Muscle of arm (tissue), 1 donor: ENCODE measurements at regions not wholly inside any gene's neighbourhood (a gene's known extent, or its start where the extent isn't known, plus 50 kb on each side); places are given as distances from the start of the nearest gene placed in this dataset.

Experiments used
- DNase-seq: peaks from one replicate; pipeline ENCODE4 v3.0.0-alpha.2; 2013

- no peak for DNase-seq
These were observed 71.8 kb downstream of the C4orf33 start for GRCh38 chr4:129167640-129168260.

- DNase-seq: no peak
These were observed 76.2 kb downstream of the C4orf33 start for GRCh38 chr4:129172181-129172580.

- DNase-seq: no peak
These were observed 80.9 kb downstream of the C4orf33 start for GRCh38 chr4:129176864-129177263.

GRCh38 chr4:129179276-129179675, 83.3 kb downstream of the C4orf33 start:
- DNase-seq: no peak

DNA sequence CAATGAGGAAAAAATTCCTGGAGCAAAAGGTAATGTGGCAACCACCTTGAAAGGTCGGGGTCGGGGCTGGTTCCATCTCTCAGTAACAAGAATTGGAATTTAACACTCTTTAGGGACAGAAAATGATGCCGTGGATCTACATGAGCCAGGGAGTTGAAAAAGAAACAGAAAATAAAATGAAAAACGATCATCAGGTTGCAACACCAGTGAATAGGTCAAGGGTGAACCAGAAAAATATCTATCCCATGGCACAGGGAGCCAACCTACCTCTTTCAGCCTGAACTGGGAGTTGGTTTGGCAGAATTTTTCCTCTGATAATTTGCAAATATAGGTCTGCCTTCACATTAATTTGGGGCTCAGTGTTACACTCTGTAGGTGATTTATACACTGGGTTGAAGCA, 93.7 kb downstream of the C4orf33 start:
- DNase-seq: no peak

- DNase-seq: no peak
These were observed 97.6 kb downstream of the C4orf33 start for GRCh38 chr4:129193357-129194100.

- DNase-seq: no peak
These were observed 112.5 kb downstream of the C4orf33 start for GRCh38 chr4:129208481-129208880.

GRCh38 chr4:129213692-129214091, 117.7 kb downstream of the C4orf33 start:
- no peak for DNase-seq

DNA sequence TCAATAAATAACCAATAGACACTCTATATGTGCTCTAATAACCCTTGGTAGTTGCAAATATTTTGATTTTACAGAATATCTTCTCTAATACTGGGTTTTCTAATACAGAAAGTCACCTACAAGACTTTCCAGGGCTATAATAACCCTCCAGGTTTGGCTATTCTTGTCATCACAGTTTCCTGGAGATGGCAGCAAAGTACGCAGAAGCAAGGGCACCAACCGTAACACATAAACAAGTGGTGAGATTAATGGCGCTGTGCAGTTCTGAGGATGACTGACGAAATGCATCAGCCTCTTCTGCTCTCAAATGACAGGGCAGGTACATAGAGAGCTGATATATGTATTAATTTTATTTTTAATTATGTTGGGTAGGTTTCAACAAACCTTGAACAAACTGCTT, 122.4 kb downstream of the C4orf33 start:
- peak; percentile 5 for DNase-seq

DNA sequence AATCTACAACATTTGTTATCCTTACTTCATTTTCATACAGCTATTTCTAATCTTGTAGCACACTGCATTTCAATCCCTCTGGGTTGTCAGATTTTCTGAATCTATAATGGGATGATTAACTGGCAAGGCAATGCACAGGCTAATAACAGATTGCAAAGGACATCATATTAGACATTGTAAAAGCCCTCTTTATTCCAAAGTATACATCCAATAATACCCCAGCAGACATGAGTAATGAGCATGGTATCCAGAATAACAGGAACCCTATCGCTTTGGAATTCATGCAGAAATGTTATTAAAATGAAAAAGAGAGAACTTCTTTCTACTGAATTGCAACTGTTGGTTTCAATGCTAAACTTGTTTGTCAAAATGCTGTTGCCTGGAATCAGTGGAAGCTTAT, 122.9 kb downstream of the C4orf33 start:
- DNase-seq: no peak

DNA sequence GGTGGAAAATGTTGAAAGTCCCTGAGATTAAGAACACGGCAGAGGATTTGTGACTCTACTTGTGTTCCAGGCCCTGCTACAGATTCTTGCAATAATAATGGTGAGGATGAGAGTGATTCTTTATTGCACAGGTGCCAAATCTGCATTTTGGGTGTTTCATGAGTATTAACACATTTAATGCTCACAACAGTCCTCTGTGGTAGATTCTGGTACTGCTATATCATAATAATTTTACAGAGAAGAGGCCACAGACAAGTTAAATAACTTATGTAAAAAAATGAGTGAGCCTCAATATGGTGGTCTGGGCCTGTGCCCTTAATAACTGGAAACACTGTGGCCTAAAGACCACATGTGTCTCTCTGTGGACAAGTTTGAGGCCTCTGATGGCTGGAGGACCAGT, 124.3 kb downstream of the C4orf33 start:
- DNase-seq: no peak

DNA sequence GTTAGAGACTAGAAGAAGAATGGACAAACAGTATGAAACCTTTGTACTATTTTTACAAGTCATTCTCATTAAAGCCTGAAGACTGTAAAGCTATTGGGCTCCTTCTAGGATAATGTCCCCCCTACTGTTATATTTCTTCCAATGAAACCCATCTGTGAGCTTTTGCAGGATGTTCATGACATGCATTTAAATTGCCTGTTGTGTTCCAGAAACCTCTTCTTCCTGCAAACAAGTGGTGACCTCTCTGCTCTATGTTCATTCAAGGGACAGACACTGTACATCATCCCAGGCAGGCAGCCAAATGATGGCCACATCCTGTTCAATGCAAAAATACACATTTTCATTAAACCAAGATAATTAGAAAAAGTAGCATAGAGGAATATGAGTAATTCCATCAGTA, 128.0 kb downstream of the C4orf33 start:
- DNase-seq: no peak

DNA sequence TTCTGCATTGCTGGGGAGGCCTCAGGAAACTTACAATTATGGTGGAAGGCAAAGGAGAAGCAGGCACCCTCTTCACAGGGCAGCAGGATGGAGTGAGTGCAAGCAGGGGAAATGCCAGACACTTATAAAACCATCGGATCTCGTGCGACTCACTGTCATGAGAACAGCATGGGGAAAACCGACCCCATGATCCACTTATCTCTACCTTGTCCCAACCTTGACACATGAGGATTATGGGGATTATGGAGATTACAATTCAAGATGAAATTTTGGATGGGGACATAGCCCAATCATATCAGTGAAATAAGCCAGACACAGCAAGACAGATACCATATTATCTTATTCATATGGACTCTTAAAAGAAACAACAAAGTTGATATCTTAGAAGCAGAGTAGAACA, 134.9 kb downstream of the C4orf33 start:
- no peak for DNase-seq

- no peak for DNase-seq
These were observed 136.1 kb downstream of the C4orf33 start for GRCh38 chr4:129231945-129232588.

DNA sequence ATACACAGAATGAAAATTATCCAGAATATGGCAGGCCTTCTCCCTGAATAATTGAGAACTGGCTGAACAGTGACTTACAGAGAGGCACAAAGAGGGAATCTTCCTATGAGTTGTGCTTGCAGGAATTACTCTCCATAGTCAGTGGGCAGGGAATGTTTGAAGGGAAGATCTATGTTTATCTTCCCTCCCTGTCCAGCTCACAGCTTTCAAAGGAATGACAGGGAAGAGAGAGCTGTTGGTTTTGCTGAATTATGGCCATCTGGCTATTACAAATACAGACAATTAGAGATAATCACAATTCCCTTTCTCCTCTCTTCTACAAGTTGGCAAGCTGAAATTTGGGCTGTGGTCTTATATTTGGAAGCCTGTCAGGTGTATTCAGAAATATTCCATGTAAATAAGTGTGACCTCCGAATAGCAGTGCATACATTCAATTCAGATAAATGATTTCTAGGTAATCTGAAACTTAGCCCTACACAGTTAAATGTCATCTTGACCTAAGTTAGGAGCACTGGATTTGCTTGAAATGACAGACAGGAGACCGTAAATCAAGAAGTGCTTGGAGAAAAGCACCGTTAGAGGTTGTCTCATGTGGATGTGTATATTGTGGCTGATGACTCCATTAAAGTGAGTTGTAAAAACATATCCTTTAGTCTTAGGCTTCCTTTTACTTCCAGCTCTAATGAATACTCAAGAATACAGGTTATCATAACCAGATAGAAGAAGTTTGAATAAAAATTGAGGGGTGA, 136.8 kb downstream of the C4orf33 start:
- no peak for DNase-seq

GRCh38 chr4:129233691-129234090, 137.7 kb downstream of the C4orf33 start:
- no peak for DNase-seq

DNA sequence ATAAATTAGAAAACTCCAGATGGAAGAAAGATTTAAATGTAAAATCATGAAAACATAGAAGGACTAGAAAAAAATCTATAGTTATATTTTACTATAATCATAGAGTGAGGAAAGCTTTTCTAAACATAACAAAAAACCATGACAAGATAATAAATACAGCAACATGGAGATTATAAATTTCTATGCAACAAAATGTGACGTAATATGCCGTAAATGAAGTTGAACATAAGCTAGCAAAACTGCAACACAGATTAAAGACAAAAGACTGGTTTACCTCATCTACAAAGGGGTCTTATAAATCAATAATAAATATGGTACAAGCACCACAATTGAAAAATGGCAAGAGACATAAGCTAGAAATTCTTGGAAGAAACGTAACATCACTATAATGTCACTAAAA, 140.4 kb downstream of the C4orf33 start:
- no peak for DNase-seq

DNA sequence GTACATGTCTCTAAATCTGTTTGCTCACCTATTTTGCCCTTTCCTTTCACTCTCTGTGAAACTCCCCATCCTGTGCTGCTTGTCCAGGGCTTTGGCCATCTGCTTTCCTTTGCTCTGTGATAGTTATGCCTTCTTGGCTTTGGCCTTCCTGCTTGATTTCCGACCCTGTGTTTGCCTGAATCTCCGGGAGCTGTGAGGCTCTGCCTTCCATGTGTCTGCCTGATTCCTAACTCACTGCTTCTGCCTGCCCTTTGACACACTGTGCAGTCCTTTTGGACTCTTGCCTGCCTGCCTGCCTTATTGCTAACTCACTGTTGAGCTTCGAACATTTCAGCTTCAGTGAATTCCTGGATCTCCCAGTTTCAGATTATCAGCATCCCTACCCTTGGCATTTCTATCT, 143.1 kb downstream of the C4orf33 start:
- DNase-seq: peak; percentile 7

- peak; percentile 4 for DNase-seq
These were observed 144.9 kb downstream of the C4orf33 start for GRCh38 chr4:129240816-129241215.

DNA sequence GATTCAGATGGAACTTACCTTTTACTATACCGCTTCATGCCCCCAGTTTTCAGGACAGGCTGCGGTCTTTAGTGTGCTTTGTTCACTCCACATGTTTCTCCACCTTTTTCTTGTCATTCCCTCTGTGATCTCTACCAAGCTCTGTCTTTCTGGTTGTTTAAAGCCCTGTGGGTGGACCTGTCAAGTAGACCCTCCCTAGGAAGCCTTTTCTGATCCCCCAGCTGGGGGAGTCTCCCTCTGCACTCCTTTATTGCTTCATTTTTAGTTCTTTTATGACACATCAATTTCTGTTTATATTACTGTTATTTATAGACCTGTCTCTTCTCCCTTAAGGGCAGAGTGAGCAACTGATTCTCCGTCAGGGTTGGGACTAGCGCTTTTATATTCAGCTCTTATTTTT, 150.2 kb downstream of the C4orf33 start:
- DNase-seq: no peak

- DNase-seq: no peak
These were observed 151.0 kb downstream of the C4orf33 start for GRCh38 chr4:129246910-129247461.

- DNase-seq: no peak
These were observed 152.7 kb downstream of the C4orf33 start for GRCh38 chr4:129248621-129249020.
